ENCODE measurements at regions not wholly inside any gene's neighbourhood (a gene's known extent, or its start where the extent isn't known, plus 50 kb on each side); places are given as distances from the start of the nearest gene placed in this dataset.

GRCh38 chr11:120061036-120061760 is 76.7 kb downstream of the TRIM29 start:
- no peak for DNase-seq (ENCODE audit: low spot score)

- no peak for DNase-seq (ENCODE audit: low spot score)
Measured at GRCh38 chr11:120060512-120060911, 77.4 kb downstream of the TRIM29 start.

- DNase-seq (ENCODE audit: low spot score) = no peak
Measured at GRCh38 chr11:120058931-120059330, 79.0 kb downstream of the TRIM29 start.

GRCh38 chr11:120057595-120058581 is 80.0 kb downstream of the TRIM29 start:
- peak; percentile 7 for DNase-seq (ENCODE audit: low spot score)

GRCh38 chr11:120057028-120057330 is 80.9 kb downstream of the TRIM29 start:
- no peak for DNase-seq (ENCODE audit: low spot score)

- DNase-seq (ENCODE audit: low spot score) = no peak
Measured at GRCh38 chr11:120056301-120057027, 81.4 kb downstream of the TRIM29 start.

GRCh38 chr11:120055646-120056045 is 82.3 kb downstream of the TRIM29 start:
- no peak for DNase-seq (ENCODE audit: low spot score)

- no peak for DNase-seq (ENCODE audit: low spot score)
Measured at GRCh38 chr11:120054753-120055045, 83.2 kb downstream of the TRIM29 start.

GRCh38 chr11:120054016-120054752 is 83.7 kb downstream of the TRIM29 start:
- no peak for DNase-seq (ENCODE audit: low spot score)

- no peak for DNase-seq (ENCODE audit: low spot score)
Measured at GRCh38 chr11:120052196-120052775, 85.6 kb downstream of the TRIM29 start.

GRCh38 chr11:120044011-120044675 is 93.8 kb downstream of the TRIM29 start:
- no peak for DNase-seq (ENCODE audit: low spot score)

- no peak for DNase-seq (ENCODE audit: low spot score)
Measured at GRCh38 chr11:120043328-120043945, 94.5 kb downstream of the TRIM29 start.

GRCh38 chr11:120041625-120042024 is 96.3 kb downstream of the TRIM29 start:
- no peak for DNase-seq (ENCODE audit: low spot score)

GRCh38 chr11:120040151-120040840 is 97.6 kb downstream of the TRIM29 start:
- DNase-seq (ENCODE audit: low spot score) = no peak

- DNase-seq (ENCODE audit: low spot score) = no peak
Measured at GRCh38 chr11:120039039-120039438, 98.9 kb downstream of the TRIM29 start.

GRCh38 chr11:120037111-120037510 is 100.8 kb downstream of the TRIM29 start:
- no peak for DNase-seq (ENCODE audit: low spot score)

- DNase-seq (ENCODE audit: low spot score) = no peak
Measured at GRCh38 chr11:120035756-120036155, 102.2 kb downstream of the TRIM29 start.

GRCh38 chr11:120034881-120035630 is 102.9 kb downstream of the TRIM29 start:
- no peak for DNase-seq (ENCODE audit: low spot score)

- no peak for DNase-seq (ENCODE audit: low spot score)
Measured at GRCh38 chr11:120034176-120034875, 103.6 kb downstream of the TRIM29 start.

Measured in RKO (cell line).